ENCODE measurements at regions not wholly inside any gene's neighbourhood (a gene's known extent, or its start where the extent isn't known, plus 50 kb on each side); places are given as distances from the start of the nearest gene placed in this dataset.
"Not testable (repeated sequence)": the region's sequence is repeated elsewhere in the genome, so short reads cannot be mapped to it uniquely, and the experiment has no call there.

DNA sequence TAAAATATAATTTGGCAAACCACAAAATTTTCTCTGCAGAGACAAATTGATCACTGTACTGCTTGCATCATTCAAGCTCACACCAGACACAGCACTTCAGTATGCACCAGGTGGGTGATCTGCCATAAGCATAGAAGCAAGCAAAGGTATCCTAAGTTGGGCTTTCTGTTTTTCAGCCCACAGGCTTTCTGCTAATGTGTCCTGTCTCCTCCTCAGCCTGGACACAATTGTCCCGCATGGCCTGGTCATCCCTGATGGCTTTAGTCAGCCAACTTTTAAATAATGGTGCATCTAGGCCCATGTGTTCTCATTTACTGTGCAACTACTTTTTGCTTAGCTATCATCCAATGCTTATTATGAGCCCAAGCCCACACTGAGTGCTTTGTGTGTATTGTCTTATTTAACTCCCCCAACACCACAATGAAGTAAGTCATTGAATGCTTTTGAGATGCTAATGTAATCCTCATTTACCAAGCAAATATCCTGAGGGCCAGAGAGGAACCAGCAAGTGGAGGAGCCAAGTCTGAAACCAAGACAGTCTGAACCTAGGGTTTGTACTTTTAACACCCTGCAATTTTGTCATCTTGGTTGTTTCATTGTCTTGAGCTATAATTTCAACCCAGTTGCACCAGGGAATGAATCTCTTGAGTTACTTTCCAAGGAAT is 111.2 kb upstream of the SETBP1 start:
- no peak for DNase-seq

DNA sequence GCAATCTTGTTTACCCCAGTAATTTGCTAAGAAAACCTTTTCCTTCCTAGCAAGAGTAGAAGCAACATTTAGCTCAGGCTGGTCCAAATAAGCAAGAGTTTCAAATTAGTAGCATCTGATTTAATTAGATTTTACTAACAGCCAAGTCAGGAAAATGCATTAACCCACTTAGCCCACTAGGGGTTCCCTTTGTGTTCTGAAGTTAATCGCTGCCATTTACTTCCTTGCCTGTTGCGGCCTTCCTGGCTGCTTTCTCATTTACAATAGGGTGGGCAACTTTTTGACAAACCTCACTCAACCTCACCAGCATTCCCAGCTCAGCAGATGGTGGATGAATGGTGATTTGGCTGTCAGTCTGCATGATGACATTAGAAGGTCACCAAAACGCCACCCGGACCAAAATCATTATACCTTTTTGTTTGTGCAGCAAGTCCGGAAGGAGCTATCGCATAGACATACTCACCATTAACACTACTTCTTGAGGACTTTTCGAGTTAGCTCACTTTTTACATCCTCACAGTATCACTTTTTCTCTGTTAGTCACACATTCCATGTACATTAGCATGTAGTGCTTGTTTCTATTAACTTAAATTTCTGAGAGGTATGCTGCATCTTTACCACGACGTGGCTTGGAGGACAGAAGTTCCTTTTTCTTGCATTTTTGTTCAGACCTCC is 101.5 kb upstream of the SETBP1 start:
- no peak for DNase-seq

DNA sequence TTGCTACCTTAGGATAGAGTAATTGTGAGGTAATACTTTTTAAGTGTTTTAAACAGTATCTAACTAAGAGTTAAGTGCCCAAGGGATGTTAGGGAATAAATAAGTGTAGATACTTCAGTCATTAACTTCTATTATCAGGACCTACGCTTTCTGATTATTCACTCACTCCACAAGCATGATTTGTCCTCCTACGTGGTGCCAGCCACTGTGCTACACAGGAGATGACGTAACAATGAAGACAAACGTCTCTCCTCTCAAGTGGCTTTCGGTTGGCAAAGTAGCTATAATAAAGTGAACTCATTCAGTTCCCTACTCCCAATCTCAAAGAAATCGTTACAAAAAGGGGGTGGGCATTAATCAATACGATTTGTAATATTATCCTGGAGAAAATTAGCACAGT is 100.9 kb upstream of the SETBP1 start:
- no peak for DNase-seq

DNA sequence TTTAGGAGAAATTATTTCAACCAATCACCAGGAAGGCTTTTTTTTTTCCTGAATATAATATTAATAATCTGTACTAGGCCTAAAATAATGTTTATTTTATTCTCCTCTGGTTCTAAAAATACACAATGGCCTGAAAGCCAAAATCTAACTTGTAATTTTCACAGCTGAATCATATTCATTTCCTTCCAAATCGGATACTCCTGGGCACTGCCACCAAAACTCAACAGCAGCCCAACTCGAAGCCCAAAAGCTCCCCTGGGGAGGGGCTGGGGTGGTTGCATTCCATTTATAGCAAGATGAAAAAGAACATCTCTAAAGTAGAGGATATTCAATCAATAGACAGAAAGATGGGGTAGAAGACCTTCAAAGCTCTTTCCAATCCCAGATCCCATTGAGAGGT is 100.5 kb upstream of the SETBP1 start:
- DNase-seq = no peak

DNA sequence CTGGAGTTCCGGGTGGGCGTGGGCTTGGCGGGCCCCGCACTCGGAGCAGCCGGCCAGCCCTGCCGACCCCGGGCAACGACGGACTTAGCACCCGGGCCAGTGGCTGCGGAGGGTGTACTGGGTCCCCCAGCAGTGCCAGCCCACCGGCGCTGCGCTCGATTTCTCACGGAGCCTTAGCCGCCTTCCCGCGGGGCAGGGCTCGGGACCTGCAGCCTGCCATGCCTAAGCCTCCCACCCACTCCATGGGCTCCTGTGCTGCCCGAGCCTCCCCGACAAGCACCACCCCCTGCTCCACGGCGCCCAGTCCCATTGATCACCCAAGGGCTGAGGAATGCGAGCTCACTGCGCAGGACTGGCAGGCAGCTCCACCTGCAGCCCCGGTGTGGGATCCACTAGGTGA is 99.9 kb upstream of the SETBP1 start:
- not testable (repeated sequence) for DNase-seq

DNA sequence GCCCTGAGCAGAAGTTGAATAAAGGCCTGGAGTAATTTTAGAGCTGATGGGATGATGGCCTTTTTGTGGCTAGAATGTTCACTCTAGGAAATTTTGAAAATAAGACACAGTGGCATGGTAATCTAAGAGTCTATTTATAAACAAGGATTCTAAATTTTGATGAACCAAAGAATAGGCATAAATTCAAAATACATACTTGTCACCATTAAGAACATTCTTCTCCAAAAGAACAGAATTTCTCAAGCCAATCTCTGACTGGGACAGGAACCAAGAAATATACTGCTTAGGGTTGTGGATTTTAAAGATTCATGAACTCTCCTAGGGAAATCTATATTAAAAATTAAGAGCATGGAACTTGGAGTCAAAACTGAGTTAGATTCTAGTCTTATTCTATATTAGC is 98.2 kb upstream of the SETBP1 start:
- no peak for DNase-seq

DNA sequence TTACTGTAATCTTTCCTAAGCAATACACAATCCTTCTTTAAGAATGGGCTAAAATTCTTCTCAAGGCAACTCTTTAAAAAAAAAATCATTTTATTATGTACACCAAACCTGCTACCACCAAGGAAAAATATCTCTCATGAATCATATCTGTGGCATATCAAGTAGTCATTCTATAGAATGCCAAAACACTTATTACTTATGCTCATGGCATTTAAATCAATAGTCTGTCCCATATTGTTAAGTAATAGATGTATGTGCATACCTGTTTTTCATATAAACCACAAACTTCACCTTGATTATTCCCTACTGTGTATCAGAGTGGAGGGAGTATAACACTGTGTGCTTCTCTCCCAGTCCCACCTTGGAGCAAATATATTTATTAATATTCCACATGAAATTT is 95.8 kb upstream of the SETBP1 start:
- DNase-seq = no peak

DNA sequence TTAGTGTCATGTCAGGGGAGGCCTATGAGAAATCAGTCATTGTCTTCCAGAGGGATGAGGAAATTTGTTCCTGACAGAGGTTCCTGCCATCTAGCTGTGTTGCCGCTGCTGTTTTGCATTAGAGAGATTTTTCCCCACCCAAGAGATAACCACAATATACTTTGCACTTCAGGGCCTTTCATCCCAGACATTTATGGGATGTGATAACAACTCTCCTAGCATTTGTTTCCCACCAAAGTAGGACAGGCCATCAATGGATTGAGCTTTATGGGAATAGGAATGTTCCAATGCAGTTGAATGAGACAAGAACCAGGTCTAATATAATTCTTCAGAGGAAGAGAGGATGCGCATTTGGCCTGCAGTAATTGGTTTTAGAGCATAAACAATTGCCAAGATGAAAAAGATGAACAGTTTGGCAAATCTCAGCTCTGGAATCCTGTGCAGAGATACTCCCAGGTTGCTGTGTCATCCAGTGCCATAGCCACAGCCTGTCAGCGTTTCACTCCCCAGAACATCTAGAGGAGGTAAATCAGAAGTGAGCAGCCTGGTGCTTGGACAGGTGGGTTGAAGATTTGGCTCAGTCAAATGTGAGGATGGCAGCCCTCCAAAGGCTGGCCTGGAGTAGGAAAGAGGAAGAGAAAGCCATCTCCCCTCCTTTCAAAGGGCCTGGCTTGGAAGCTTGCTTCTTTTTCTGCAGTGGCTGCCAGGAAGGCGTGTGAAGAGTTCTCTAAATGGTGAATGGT is 93.7 kb upstream of the SETBP1 start:
- DNase-seq = no peak

DNA sequence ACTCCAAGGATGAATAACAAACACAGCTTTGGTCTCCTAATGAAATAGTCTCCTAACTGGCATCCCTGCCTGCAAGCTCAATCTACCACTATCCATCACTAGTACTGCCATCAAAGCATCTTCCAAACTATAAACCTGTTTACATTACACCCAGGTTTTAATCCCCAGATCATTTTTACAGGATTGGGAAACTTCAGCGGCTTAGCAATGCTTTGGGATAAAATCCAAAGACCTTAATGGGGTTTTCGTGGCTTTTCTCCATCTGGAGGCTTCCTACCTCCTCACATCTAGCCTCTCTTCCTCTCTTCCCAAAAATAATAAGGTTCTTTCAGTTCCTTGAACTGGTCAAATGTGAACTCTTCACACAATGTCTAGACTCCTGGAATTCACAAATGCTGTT is 92.2 kb upstream of the SETBP1 start:
- DNase-seq = no peak

DNA sequence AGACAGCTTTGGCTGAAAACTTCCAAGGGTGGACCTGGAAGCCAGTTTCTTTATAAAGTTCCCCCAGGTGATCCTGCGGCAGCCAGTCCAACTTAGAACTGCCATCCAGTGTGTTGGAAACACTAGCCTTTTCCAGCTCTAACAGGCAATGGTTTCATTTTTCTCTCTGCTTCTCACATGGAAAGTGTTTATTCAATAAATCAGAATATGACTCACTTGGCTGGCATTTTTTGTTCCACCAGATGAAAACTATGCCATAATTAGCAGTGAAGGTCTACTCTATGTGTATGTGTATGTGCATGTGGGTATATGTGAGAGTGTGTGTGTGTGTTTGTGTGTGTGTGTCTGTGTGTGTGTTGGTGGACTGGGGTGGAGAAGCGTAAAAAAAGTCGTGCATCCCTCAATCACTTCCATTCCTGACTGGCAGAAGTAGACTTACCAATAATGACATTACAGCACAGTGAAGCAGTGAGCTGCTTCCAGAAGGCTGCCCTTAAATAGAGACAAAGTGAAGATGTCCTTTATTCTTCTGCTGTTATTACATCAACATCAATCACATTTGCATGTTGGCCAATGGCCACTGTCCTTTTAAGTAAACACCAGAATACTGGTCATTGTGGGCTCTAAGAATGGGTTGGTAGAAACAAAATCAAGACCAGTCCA is 90.9 kb upstream of the SETBP1 start:
- DNase-seq = no peak

DNA sequence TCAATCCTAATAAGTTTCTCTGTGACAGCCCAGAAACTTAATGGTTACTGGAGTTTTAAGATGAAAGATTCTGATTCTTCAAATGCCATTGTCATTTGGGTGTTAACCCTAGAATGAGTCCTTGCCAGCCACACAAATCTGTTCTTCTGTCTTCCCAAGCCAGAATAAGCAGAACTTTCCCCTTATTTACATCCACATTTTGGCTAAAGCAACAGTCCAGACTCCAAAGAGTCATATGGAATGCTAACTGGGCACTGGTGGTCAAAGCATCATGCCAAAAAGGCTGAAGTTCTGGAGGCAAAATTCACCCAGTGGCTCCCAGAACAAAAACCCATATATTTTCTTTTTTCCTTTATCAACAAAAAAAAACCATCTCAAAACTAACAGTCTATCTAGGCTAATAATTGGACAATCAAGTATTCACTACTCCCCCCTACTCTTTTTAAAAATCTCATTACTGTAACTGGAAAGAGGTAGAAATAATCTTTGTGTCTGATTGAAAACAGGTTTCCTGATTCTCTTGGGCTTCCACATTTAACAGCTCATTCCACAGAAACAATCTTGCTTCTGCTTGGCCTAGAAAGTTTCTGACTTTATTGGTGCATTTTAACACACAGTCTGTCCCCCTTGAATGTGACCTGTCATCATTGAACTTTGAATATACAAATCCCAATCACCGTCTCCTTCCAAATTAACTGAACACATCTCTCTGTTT is 89.6 kb upstream of the SETBP1 start:
- DNase-seq = no peak

DNA sequence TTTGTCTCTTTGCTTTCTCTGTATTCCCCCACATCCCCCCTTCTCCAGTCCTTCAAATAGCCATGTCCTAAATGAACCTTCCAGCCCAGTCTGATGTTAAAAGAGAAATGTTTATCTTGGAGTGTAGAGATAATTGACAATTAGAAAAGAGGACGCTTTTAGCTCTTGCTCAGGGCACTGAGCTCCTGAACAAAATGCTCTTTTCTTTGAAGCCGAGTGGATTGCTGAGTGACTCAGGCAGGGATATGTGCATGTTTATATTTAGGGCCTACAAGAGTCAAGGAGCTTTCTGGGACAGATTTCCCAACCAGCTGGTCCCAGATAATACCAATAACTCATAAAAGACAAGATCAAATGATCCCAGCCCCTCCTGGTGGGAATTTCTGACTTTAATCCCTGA is 88.0 kb upstream of the SETBP1 start:
- no peak for DNase-seq

DNA sequence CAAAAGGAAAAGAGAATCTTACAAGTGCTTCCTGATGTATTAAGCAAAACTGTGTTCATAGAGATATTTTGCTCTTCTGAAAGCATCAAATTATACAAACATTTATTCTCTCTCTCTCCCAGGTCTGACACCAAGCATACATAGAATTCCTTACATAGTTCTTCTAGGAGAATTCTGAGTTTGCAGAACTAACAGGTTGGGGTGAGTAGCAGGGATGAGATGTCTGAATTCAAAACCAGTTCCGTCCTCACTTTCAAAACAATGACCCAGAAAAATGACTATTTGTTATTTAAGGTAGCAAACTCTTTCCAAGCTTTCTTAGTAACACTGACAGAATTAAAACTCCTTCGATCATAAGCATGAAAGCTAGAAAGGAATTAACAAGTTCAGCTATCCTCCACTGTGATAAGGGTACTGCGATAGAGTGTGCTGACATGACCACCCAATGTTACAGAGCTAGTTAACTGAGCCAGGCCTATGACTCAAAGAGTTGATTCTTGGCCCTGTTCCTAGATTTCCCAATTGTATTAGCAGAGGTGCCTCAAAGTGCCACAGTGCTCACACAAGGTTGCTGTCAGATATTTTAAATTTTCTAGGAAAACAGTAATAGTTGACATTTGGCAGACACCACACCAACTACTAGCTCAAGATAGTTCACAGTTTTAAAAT is 85.8 kb upstream of the SETBP1 start:
- no peak for DNase-seq

DNA sequence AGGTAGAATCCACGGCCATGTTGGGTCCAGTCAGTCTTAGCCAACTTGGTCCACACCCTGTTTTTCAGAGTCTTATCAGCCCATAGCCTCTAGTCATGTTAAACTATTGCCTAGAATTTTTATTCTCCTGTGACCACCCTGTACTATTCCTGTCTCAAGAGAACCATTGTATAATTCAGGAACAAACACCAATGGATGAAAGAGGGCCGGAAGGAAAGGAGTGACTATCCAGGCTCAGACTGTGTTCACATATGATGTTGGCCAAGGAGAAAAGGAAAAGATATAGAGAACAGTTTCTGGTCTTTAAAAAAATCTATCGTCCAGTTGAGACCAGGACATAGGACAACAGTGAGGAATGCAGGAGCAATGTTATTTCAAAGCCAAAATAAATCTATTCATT is 82.9 kb upstream of the SETBP1 start:
- DNase-seq = no peak

DNA sequence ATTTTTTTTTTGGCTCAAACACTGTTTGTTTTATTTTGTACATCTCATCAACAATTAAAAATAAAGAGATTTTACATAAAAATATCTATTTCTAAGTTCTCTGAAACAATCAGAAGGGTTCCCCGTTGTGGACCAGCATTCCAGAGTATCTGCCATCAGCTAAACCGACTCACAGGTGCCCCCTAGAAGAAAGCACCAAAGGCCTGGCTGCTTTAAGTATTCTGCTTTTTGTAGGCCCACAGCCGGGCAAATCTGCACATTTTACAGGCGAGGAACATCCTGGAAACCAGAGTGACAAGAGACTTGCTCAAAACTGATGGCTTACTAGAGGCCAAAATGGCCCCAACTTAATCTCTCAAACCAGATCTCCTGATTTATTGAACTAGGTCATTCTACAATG is 82.2 kb upstream of the SETBP1 start:
- DNase-seq = no peak

DNA sequence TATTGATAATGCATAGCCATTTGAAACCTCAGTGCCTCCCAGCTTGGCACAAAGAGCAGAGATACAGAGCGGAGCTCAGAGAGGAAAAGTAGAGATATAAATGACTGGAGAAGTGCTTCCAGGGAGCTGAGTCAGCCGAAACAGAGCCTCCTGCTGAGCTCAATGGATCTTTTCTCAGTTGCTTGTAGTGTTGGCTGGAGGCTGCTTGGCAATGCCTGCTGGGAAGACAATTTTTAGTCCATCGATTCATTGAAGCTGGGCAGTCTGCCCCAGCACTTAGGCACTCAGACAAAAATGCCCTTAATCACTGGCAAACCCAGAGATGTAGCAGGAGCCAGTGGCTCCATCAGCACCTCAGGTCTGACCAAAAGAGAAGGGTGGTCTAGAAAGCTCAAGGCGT is 81.3 kb upstream of the SETBP1 start:
- DNase-seq = no peak

DNA sequence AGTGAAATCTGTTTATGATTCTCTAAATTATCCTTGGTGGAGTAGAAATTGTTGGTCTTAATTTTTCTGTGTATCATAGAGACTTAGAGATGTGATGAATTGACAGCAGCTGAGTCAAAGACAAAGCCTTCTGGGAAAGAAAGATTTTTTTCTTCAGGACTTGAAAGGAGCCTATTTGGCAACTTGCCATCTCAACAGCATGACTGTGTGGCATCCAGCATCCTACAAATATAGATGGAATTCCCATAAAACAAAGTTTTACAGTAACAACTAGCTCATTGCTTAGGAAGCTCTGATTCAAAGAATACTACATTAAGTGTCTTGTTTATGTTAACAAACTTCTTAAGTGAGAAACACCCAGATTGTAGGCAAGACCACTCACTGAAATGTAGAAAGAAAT is 79.2 kb upstream of the SETBP1 start:
- DNase-seq = no peak

DNA sequence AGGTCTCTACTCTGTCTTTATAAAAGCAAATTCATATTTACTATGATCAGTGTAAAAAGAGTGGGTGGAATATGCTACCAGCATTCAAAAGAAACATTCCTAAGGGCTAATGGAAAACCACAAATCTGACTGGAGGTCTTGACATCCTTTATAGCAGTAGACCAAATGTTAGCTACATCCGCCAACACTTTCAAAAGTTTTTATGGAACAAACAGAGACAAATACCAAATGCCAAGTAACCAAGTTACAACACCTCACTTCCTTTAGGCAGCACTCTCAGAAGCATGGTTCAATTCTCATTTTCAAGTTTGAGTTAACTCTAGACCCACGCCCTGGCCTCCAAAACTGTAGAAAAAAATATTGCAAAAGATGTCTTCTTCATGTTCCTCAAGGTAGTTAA is 78.3 kb upstream of the SETBP1 start:
- DNase-seq = no peak

DNA sequence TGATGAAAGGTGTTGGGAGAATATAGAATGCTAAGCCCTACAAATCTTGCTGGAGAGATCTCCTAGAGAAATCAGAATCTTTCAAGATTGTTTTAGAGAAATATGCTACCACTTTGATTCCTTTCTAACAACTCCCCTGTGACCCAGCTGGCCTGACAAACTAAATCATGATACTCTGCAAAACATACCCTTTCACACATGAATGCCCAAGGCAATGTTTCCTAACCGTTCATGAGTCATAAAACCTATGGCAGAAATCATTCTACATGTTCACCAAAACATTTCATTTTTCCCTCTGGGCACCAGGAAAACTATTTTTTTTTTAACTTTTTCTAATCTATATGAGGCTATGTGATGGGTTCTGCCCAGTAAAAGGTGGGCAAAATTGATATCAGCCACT is 77.8 kb upstream of the SETBP1 start:
- no peak for DNase-seq

DNA sequence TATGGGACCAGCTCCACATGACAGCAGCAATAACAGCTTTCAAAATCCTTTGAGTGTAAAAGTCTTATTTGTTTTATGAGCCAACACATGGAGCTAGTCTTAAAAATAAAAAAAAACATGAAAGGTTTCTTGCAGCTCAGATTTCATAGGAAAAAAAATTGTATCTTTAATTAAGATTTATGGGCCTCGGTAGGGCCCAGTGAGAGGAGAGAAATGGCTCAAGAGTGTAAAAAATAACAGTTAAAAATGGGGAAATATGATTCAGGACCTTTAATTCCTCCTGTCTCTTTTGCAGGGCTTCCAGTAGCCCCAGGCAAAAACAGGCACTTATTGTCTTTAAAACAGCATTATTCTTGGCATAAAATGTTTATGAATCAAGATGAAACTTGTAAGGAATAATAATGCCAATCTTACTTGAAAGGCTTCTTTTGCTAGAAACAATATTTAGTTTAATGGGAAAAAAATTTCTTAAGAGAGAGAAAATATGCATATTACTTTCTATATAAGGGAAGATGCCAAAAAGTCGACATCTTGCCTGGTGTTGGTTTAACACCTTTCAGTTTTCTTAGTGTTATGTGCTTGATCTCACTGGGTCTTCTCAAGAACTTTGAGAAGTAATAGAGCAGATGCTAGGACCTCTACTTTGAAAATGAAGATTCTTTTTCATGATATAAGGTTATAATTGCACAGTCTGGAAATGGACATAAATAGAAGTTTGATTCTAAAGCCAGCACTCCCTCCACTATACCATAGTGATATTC is 71.3 kb upstream of the SETBP1 start:
- DNase-seq = no peak

DNA sequence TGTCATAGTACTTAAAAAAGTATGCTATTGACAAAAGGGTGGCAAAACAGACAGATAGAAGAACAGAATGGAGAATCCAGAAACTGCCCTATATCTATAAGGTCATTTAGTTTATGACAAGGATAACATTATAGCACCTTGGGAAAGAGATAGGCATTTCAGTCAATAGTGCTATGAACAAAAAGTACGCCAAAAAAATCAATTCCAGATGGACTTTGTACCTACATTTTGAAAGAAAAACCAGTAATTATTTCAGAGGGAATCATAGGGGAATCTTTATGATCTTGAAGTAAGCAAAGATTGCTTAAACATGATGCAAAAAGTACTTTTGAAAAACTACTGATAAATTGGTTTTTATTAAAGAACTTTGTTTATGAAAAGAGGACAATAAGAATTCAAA is 59.9 kb upstream of the SETBP1 start:
- no peak for DNase-seq

DNA sequence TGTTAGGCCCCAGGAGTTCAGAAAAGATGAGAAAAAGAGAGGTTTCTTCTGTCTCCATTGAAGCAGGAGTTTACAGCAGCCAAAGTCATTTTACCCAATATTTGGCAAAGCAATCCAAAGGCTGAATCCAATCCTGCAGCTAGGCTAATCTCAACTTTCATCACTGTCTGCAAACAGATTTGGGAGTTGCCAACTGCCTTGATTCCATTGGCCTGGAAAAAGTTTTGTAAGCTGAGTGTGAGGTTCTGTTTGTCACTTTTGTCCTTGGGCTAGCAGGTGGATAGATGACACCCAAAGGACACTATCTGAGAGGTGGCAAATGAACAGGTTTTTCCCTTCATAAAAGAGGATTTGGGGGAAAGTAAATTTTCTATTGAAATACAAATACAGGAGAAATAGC is 56.6 kb upstream of the SETBP1 start:
- DNase-seq = no peak

Data from SIG-M5 (cell line).